GM23338 (cell line): ENCODE measurements at regions not wholly inside any gene's neighbourhood (a gene's known extent, or its start where the extent isn't known, plus 50 kb on each side); places are given as distances from the start of the nearest gene placed in this dataset.

Experiments used
- ATAC-seq: fragments of 200-7000 bp; cut with Tn5 transposase; 3 replicates; pipeline ENCODE4 v1.9.1; 2020
- DNase-seq: peaks from one replicate; pipeline ENCODE4 v3.0.0-alpha.2; 2015; ENCODE audit warnings: low spot score
- H2AFZ ChIP-seq: fragments of 200-600 bp; sonication (generic); 2 replicates; pipeline ENCODE4 v1.8.0; 2016; ENCODE audit warnings: antibody characterized with exemption, mild to moderate bottlenecking, moderate library complexity
- H3F3A ChIP-seq: fragments of 200-600 bp; sonication (generic); replicated peaks from 2 replicates; pipeline ENCODE4 v1.8.0; 2017; ENCODE audit warnings: antibody characterized with exemption, mixed run types, low read depth
- H3K27ac ChIP-seq: fragments of 200-600 bp; sonication (generic); 2 replicates; pipeline ENCODE4 v1.6.1; 2016; ENCODE audit warnings: low read depth
- H3K27me3 ChIP-seq: fragments of 200-600 bp; sonication (generic); 2 replicates; pipeline ENCODE4 v1.8.0; 2016; ENCODE audit warnings: mild to moderate bottlenecking, mixed run types, moderate library complexity; ENCODE audit not compliant: insufficient read depth
- H3K36me3 ChIP-seq: fragments of 200-600 bp; sonication (generic); 2 replicates; pipeline ENCODE4 v1.8.0; 2016; ENCODE audit warnings: mild to moderate bottlenecking; ENCODE audit not compliant: insufficient read depth
- H3K4me1 ChIP-seq: fragments of 200-600 bp; sonication (generic); 2 replicates; pipeline ENCODE4 v1.8.0; 2016; ENCODE audit warnings: mild to moderate bottlenecking, moderate library complexity; ENCODE audit not compliant: insufficient read depth
- H3K4me2 ChIP-seq: fragments of 200-600 bp; sonication (generic); 2 replicates; pipeline ENCODE4 v1.7.1; 2017; ENCODE audit warnings: mixed run types
- H3K4me3 ChIP-seq: fragments of 200-600 bp; sonication (generic); 2 replicates; pipeline ENCODE4 v1.6.1; 2016; ENCODE audit warnings: mixed run types
- H3K79me2 ChIP-seq: fragments of 200-600 bp; sonication (generic); replicated peaks from 2 replicates; pipeline ENCODE4 v1.8.0; 2017; ENCODE audit warnings: mild to moderate bottlenecking; ENCODE audit not compliant: insufficient read depth
- H3K9me2 ChIP-seq: fragments of 200-600 bp; sonication (generic); 2 replicates; pipeline ENCODE4 v1.8.0; 2017; ENCODE audit not compliant: insufficient read depth
- H4K20me1 ChIP-seq: fragments of 200-600 bp; sonication (generic); replicated peaks from 2 replicates; pipeline ENCODE4 v1.8.0; 2017; ENCODE audit warnings: mild to moderate bottlenecking; ENCODE audit not compliant: insufficient read depth
- H3K27ac Mint-ChIP-seq: 2 replicates; pipeline ENCODE4 v1.8.0; 2020; ENCODE audit warnings: inconsistent platforms, mild to moderate bottlenecking, moderate library complexity, mixed read lengths
- H3K27me3 Mint-ChIP-seq: 3 replicates; pipeline ENCODE4 v1.8.0; 2022; ENCODE audit warnings: low read depth, mild to moderate bottlenecking, moderate library complexity, mixed read lengths, inconsistent platforms; ENCODE audit not compliant: insufficient read depth, poor library complexity
- H3K36me3 Mint-ChIP-seq: 3 replicates; pipeline ENCODE4 v1.8.0; 2021; ENCODE audit warnings: low read depth, mild to moderate bottlenecking, inconsistent platforms, moderate library complexity, mixed read lengths
- H3K4me1 Mint-ChIP-seq: 3 replicates; pipeline ENCODE4 v1.8.0; 2020; ENCODE audit warnings: mild to moderate bottlenecking, inconsistent platforms, mixed read lengths
- H3K4me3 Mint-ChIP-seq: 3 replicates; pipeline ENCODE4 v1.8.0; 2021; ENCODE audit warnings: moderate library complexity, mild to moderate bottlenecking, inconsistent platforms, mixed read lengths
- H3K9me3 Mint-ChIP-seq: 3 replicates; pipeline ENCODE4 v1.8.0; 2020; ENCODE audit warnings: moderate library complexity, mild to moderate bottlenecking, inconsistent platforms, mixed read lengths
- CREB1 ChIP-seq: fragments of 250-450 bp; sonication (Bioruptor Pico); IDR thresholded peaks from 2 replicates; pipeline ENCODE4 v1.5.0; 2020; ENCODE audit warnings: low read depth, mild to moderate bottlenecking, moderate library complexity
- CTCF ChIP-seq, 2 experiments: fragments of 200-600 bp in 1 of 2; sonication (generic) in 1 of 2; conservative IDR thresholded peaks; 2 replicates each; pipeline versions ENCODE4 v1.5.1 to v1.6.1; 2016 to 2017; ENCODE audit warnings: antibody characterized with exemption in 2 of 2, low read depth in 2 of 2, mild to moderate bottlenecking in 2 of 2, moderate library complexity in 1 of 2
- ETS1 ChIP-seq: IDR thresholded peaks from 2 replicates; pipeline ENCODE4 v1.6.1; 2016; ENCODE audit warnings: antibody characterized with exemption
- EZH2 ChIP-seq: fragments of 200-600 bp; sonication (generic); IDR thresholded peaks from one replicate; pipeline ENCODE4 v1.8.0; 2017; ENCODE audit warnings: antibody characterized with exemption, mild to moderate bottlenecking, low read depth; ENCODE audit not compliant: unreplicated experiment
- EZH2phosphoT487 ChIP-seq: fragments of 200-600 bp; sonication (generic); IDR thresholded peaks from one replicate; pipeline ENCODE4 v1.8.1; 2018; ENCODE audit warnings: antibody characterized with exemption; ENCODE audit not compliant: unreplicated experiment
- JUNB ChIP-seq: IDR thresholded peaks from one replicate; pipeline ENCODE4 v1.6.1; 2016; ENCODE audit warnings: antibody characterized with exemption; ENCODE audit not compliant: unreplicated experiment
- NANOG ChIP-seq: IDR thresholded peaks from 2 replicates; pipeline ENCODE4 v1.6.1; 2016; ENCODE audit warnings: antibody characterized with exemption, borderline replicate concordance
- POLR2AphosphoS5 ChIP-seq: IDR thresholded peaks from 2 replicates; pipeline ENCODE4 v1.6.1; 2016; ENCODE audit warnings: antibody characterized with exemption, low read depth
- STAT1 ChIP-seq: IDR thresholded peaks from one replicate; pipeline ENCODE4 v1.6.1; 2016; ENCODE audit warnings: antibody characterized with exemption; ENCODE audit not compliant: unreplicated experiment
- ZNF114 ChIP-seq: fragments of 250-450 bp; sonication (Bioruptor Pico); IDR thresholded peaks from 2 replicates; pipeline ENCODE4 v1.5.0; 2020; ENCODE audit warnings: mild to moderate bottlenecking, moderate library complexity
- ZNF331 ChIP-seq: fragments of 250-450 bp; sonication (Bioruptor Pico); IDR thresholded peaks from 2 replicates; pipeline ENCODE4 v1.5.0; 2020; ENCODE audit warnings: low read depth, mild to moderate bottlenecking, moderate library complexity
- TF ChIP-seq, protein P1 (sequence below): IDR thresholded peaks from one replicate; pipeline ENCODE4 v1.6.1; 2018; ENCODE audit warnings: antibody characterized with exemption; ENCODE audit not compliant: unreplicated experiment
- TF ChIP-seq, protein P2 (sequence below): fragments of 250-450 bp; sonication (Bioruptor Pico); IDR thresholded peaks from 2 replicates; pipeline ENCODE4 v1.5.0; 2020; ENCODE audit warnings: mild to moderate bottlenecking, moderate library complexity

- Mint-ChIP-seq H3K4me1 (no peaks in the 10 kb centered on the region), H3K9me3 (no peaks in the 10 kb centered on the region; the same call in 2 of the 3 replicates), H3K36me3 (no peaks in the 10 kb centered on the region), H3K4me3 (no peak overlapping the region), H3K27ac (no peak overlapping the region), H3K27me3 (no peaks in the 10 kb centered on the region)
- ATAC-seq, result no peak
- Histone ChIP-seq H3K4me2 (no peak overlapping the region), H4K20me1 (no peaks in the 10 kb centered on the region), H3K27me3 (no peaks in the 10 kb centered on the region), H3K27ac (no peak overlapping the region), H3K4me3 (no peak overlapping the region), H3K79me2 (no peaks in the 10 kb centered on the region), H3K4me1 (no peaks in the 10 kb centered on the region), H3F3A (no peaks in the 10 kb centered on the region), H3K36me3 (no peaks in the 10 kb centered on the region), H2AFZ (no peak overlapping the region), H3K9me2 (no peaks in the 10 kb centered on the region; the same call in 1 of the 2 replicates)
- DNase-seq, result no peak
- TF ChIP-seq EZH2 (no peak), ETS1 (no peak), STAT1 (no peak), EZH2phosphoT487 (no peak), ZNF331 (CRISPR knock-in tag) (no peak), CREB1 (CRISPR knock-in tag) (no peak), ZNF114 (CRISPR knock-in tag) (no peak), CTCF (conservative IDR thresholded peaks at IDR 0.05; ENCODE audit: low read depth in 2 of 2) (no peak), POLR2AphosphoS5 (no peak), NANOG (no peak), JUNB (no peak)
- TF ChIP-seq, protein P1, sequence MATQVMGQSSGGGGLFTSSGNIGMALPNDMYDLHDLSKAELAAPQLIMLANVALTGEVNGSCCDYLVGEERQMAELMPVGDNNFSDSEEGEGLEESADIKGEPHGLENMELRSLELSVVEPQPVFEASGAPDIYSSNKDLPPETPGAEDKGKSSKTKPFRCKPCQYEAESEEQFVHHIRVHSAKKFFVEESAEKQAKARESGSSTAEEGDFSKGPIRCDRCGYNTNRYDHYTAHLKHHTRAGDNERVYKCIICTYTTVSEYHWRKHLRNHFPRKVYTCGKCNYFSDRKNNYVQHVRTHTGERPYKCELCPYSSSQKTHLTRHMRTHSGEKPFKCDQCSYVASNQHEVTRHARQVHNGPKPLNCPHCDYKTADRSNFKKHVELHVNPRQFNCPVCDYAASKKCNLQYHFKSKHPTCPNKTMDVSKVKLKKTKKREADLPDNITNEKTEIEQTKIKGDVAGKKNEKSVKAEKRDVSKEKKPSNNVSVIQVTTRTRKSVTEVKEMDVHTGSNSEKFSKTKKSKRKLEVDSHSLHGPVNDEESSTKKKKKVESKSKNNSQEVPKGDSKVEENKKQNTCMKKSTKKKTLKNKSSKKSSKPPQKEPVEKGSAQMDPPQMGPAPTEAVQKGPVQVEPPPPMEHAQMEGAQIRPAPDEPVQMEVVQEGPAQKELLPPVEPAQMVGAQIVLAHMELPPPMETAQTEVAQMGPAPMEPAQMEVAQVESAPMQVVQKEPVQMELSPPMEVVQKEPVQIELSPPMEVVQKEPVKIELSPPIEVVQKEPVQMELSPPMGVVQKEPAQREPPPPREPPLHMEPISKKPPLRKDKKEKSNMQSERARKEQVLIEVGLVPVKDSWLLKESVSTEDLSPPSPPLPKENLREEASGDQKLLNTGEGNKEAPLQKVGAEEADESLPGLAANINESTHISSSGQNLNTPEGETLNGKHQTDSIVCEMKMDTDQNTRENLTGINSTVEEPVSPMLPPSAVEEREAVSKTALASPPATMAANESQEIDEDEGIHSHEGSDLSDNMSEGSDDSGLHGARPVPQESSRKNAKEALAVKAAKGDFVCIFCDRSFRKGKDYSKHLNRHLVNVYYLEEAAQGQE, result no peak
- TF ChIP-seq, protein P2, sequence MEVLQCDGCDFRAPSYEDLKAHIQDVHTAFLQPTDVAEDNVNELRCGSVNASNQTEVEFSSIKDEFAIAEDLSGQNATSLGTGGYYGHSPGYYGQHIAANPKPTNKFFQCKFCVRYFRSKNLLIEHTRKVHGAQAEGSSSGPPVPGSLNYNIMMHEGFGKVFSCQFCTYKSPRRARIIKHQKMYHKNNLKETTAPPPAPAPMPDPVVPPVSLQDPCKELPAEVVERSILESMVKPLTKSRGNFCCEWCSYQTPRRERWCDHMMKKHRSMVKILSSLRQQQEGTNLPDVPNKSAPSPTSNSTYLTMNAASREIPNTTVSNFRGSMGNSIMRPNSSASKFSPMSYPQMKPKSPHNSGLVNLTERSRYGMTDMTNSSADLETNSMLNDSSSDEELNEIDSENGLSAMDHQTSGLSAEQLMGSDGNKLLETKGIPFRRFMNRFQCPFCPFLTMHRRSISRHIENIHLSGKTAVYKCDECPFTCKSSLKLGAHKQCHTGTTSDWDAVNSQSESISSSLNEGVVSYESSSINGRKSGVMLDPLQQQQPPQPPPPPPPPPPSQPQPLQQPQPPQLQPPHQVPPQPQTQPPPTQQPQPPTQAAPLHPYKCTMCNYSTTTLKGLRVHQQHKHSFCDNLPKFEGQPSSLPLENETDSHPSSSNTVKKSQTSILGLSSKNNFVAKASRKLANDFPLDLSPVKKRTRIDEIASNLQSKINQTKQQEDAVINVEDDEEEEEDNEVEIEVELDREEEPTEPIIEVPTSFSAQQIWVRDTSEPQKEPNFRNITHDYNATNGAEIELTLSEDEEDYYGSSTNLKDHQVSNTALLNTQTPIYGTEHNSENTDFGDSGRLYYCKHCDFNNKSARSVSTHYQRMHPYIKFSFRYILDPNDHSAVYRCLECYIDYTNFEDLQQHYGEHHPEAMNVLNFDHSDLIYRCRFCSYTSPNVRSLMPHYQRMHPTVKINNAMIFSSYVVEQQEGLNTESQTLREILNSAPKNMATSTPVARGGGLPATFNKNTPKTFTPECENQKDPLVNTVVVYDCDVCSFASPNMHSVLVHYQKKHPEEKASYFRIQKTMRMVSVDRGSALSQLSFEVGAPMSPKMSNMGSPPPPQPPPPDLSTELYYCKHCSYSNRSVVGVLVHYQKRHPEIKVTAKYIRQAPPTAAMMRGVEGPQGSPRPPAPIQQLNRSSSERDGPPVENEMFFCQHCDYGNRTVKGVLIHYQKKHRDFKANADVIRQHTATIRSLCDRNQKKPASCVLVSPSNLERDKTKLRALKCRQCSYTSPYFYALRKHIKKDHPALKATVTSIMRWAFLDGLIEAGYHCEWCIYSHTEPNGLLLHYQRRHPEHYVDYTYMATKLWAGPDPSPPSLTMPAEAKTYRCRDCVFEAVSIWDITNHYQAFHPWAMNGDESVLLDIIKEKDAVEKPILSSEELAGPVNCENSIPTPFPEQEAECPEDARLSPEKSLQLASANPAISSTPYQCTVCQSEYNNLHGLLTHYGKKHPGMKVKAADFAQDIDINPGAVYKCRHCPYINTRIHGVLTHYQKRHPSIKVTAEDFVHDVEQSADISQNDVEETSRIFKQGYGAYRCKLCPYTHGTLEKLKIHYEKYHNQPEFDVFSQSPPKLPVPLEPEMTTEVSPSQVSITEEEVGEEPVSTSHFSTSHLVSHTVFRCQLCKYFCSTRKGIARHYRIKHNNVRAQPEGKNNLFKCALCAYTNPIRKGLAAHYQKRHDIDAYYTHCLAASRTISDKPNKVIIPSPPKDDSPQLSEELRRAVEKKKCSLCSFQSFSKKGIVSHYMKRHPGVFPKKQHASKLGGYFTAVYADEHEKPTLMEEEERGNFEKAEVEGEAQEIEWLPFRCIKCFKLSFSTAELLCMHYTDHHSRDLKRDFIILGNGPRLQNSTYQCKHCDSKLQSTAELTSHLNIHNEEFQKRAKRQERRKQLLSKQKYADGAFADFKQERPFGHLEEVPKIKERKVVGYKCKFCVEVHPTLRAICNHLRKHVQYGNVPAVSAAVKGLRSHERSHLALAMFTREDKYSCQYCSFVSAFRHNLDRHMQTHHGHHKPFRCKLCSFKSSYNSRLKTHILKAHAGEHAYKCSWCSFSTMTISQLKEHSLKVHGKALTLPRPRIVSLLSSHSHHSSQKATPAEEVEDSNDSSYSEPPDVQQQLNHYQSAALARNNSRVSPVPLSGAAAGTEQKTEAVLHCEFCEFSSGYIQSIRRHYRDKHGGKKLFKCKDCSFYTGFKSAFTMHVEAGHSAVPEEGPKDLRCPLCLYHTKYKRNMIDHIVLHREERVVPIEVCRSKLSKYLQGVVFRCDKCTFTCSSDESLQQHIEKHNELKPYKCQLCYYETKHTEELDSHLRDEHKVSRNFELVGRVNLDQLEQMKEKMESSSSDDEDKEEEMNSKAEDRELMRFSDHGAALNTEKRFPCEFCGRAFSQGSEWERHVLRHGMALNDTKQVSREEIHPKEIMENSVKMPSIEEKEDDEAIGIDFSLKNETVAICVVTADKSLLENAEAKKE (CRISPR knock-in tag), result no peak
These were observed 494.7 kb upstream of the FAM98A start for GRCh38 chr2:34093790-34094189.
